Activated CD4-positive, alpha-beta T cell treated with anti-CD3 and anti-CD28 coated beads for 4 hours (primary cell): ENCODE measurements at regions not wholly inside any gene's neighbourhood (a gene's known extent, or its start where the extent isn't known, plus 50 kb on each side); places are given as distances from the start of the nearest gene placed in this dataset.

Experiments used
- DNase-seq, 2 donors: peaks; one replicate each; pipeline ENCODE4 v3.0.0-alpha.2; 2020

GRCh38 chr5:87868792-87869191 is 399.9 kb downstream of the TMEM161B start:
- DNase-seq, result no peak

GRCh38 chr5:87867281-87867680 is 401.4 kb downstream of the TMEM161B start:
- DNase-seq, result no peak

- DNase-seq, result no peak
Measured at GRCh38 chr5:87853541-87853940, 415.1 kb downstream of the TMEM161B start.

- DNase-seq, result no peak
Measured at GRCh38 chr5:87851603-87852002, 417.0 kb downstream of the TMEM161B start.

- DNase-seq, result no peak
Measured at GRCh38 chr5:87850843-87851242, 417.8 kb downstream of the TMEM161B start.

GRCh38 chr5:87845734-87846133 is 422.9 kb downstream of the TMEM161B start:
- DNase-seq, result no peak

- no peak for DNase-seq
Measured at GRCh38 chr5:87844866-87845265, 423.8 kb downstream of the TMEM161B start.

GRCh38 chr5:87844449-87844848 is 424.2 kb downstream of the TMEM161B start:
- DNase-seq, result no peak

- DNase-seq, result no peak
Measured at GRCh38 chr5:87836696-87837095, 424.0 kb upstream of the CCNH start.

GRCh38 chr5:87831499-87831898 is 418.8 kb upstream of the CCNH start:
- DNase-seq, result no peak

- DNase-seq, result no peak
Measured at GRCh38 chr5:87829217-87829551, 416.5 kb upstream of the CCNH start.

GRCh38 chr5:87828545-87829216 is 416.0 kb upstream of the CCNH start:
- no peak for DNase-seq

GRCh38 chr5:87827539-87827938 is 414.8 kb upstream of the CCNH start:
- no peak for DNase-seq

- no peak for DNase-seq
Measured at GRCh38 chr5:87826507-87826906, 413.8 kb upstream of the CCNH start.

GRCh38 chr5:87825583-87825982 is 412.9 kb upstream of the CCNH start:
- DNase-seq, result no peak

- DNase-seq, result no peak
Measured at GRCh38 chr5:87807783-87808182, 395.1 kb upstream of the CCNH start.

GRCh38 chr5:87803352-87803751 is 390.6 kb upstream of the CCNH start:
- no peak for DNase-seq

- no peak for DNase-seq
Measured at GRCh38 chr5:87791869-87792268, 379.1 kb upstream of the CCNH start.

GRCh38 chr5:87788416-87788815 is 375.7 kb upstream of the CCNH start:
- no peak for DNase-seq

GRCh38 chr5:87787625-87788256 is 375.0 kb upstream of the CCNH start:
- no peak for DNase-seq

- no peak for DNase-seq
Measured at GRCh38 chr5:87787086-87787485, 374.4 kb upstream of the CCNH start.

- no peak for DNase-seq
Measured at GRCh38 chr5:87786471-87786870, 373.7 kb upstream of the CCNH start.

GRCh38 chr5:87785554-87786335 is 373.0 kb upstream of the CCNH start:
- no peak for DNase-seq

GRCh38 chr5:87784879-87785495 is 372.3 kb upstream of the CCNH start:
- no peak for DNase-seq
